ENCODE measurements at regions not wholly inside any gene's neighbourhood (a gene's known extent, or its start where the extent isn't known, plus 50 kb on each side); places are given as distances from the start of the nearest gene placed in this dataset.

DNA sequence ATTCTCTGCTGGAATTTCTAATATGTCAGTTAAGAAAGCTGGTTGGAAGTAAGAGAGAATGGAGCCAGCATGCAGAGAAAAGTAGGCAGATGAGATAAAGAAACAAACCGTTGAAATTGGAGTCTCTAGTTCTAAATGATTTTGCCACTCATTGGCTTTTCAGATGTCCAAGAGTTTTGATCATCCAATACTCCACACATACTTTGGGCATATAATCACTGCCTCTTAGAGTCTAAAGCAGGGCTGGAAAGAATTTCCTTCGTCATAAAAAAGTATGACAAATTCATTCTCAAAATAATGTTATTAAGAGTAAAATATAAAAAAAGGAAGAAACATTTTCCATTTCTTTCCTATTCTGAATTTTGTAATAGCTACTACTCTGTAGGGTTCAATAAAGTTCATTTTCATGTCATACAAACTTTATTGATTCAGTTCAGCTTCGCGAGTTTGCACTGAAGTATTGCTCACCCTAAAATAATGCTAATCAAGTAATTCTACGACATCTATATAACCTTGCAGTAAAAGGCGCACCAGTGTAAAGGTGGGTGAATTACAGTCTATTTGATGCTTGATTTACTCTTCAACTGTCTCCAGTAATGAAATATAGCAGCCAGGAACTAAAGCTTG, 1556.6 kb downstream of the NCAM2 start:
- H3K4me3 ChIP-seq: no peak overlapping the region
- no peaks in the 10 kb centered on the region for H3K4me1 ChIP-seq (replicated peaks)
- no peaks in the 10 kb centered on the region for H3K27me3 ChIP-seq (replicated peaks)
- H3K9me3 ChIP-seq (replicated peaks): no peaks in the 10 kb centered on the region
- no peaks in the 10 kb centered on the region for H3K36me3 ChIP-seq
- no peak overlapping the region for H3K27ac ChIP-seq
- DNase-seq (ENCODE audit: low read depth in 1 of 2, low spot score in 2 of 2): no peak

DNA sequence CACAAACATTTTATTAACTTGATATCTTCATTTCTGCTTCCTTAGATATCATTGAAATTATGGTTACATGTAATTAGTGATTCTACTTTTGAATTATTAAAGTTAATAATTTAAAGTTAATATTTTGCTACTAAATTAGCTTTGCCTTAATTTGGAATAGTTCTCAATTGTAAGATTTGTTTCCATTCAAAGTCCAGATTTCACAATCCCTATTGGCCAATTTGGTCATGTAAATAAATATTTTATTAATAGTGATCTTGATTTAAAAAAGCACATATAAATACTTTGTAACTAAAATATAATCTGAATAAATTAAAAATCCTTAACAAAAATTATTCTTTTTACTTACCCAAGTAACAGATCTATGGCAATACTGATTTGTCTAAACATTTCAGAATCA, 1558.6 kb downstream of the NCAM2 start:
- Histone ChIP-seq H3K27me3 (replicated peaks) (no peaks in the 10 kb centered on the region), H3K4me3 (no peak overlapping the region), H3K9me3 (replicated peaks) (no peaks in the 10 kb centered on the region), H3K27ac (no peak overlapping the region), H3K4me1 (replicated peaks) (no peaks in the 10 kb centered on the region), H3K36me3 (no peaks in the 10 kb centered on the region)
- no peak for DNase-seq (ENCODE audit: low read depth in 1 of 2, low spot score in 2 of 2)

DNA sequence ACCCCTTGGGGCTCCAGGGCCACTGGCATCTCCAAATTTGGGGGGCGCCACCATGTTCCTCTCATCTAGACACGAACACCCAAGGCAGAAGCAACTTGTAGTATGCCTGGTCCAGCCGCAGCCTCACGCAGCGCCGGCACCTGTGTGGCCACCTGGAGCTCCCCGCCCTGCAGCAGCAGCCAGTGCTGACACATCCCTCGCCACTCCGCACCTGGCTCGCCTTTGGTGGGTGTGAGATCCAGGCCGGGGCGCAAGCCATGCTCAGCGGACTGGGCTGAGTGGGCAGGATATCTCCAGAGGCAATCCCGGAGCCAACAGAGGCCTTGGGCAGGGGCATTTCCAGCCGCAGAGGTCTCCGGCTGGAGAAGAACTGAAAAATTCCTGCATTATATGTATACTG, 1563.7 kb downstream of the NCAM2 start:
- DNase-seq (ENCODE audit: low read depth in 1 of 2, low spot score in 2 of 2): no peak
- Histone ChIP-seq H3K36me3 (no peaks in the 10 kb centered on the region), H3K27me3 (replicated peaks) (no peaks in the 10 kb centered on the region), H3K27ac (no peak overlapping the region), H3K4me3 (no peak overlapping the region), H3K4me1 (replicated peaks) (no peaks in the 10 kb centered on the region), H3K9me3 (replicated peaks) (no peaks in the 10 kb centered on the region)

- H3K9me3 ChIP-seq (replicated peaks): no peaks in the 10 kb centered on the region
- no peaks in the 10 kb centered on the region for H3K27me3 ChIP-seq (replicated peaks)
- no peak for DNase-seq (ENCODE audit: low read depth in 1 of 2, low spot score in 2 of 2)
- H3K4me1 ChIP-seq (replicated peaks): no peaks in the 10 kb centered on the region
- H3K27ac ChIP-seq: no peak overlapping the region
- no peaks in the 10 kb centered on the region for H3K36me3 ChIP-seq
- H3K4me3 ChIP-seq: no peak overlapping the region
These were observed 1575.6 kb downstream of the NCAM2 start for GRCh38 chr21:22573834-22574233.

- Histone ChIP-seq H3K27me3 (replicated peaks) (no peaks in the 10 kb centered on the region), H3K4me1 (replicated peaks) (no peaks in the 10 kb centered on the region), H3K9me3 (replicated peaks) (no peaks in the 10 kb centered on the region), H3K27ac (no peak overlapping the region), H3K4me3 (no peak overlapping the region), H3K36me3 (no peaks in the 10 kb centered on the region)
- DNase-seq (ENCODE audit: low read depth in 1 of 2, low spot score in 2 of 2): no peak
These were observed 1577.0 kb downstream of the NCAM2 start for GRCh38 chr21:22575165-22575584.

GRCh38 chr21:22579741-22580140, 1581.5 kb downstream of the NCAM2 start:
- H3K9me3 ChIP-seq (replicated peaks): no peaks in the 10 kb centered on the region; the same call in 1 of the 2 replicates
- H3K27ac ChIP-seq: no peak overlapping the region
- H3K4me3 ChIP-seq: no peak overlapping the region
- H3K36me3 ChIP-seq: no peaks in the 10 kb centered on the region
- no peaks in the 10 kb centered on the region for H3K27me3 ChIP-seq (replicated peaks)
- H3K4me1 ChIP-seq (replicated peaks): no peaks in the 10 kb centered on the region
- DNase-seq (ENCODE audit: low read depth in 1 of 2, low spot score in 2 of 2): no peak

DNA sequence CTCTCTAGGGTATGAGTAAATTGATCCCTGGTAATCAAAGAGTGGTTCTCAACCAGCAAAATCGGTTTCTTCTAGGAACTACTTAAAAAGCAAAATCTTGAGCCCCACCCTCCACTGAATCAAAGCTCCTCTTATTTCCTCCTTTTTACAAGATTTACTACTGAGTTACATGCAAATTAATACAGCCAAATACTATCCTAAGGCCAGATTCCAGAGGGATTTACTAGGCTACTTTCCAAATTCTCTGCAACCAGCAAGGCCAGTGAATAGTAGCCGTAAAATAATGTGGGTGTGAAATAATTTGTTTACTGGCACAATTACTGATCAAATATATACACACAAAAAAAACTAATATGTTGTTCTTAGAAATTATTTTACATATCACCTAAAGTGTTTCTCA, 1583.8 kb downstream of the NCAM2 start:
- no peaks in the 10 kb centered on the region for H3K36me3 ChIP-seq
- no peak overlapping the region for H3K27ac ChIP-seq
- no peaks in the 10 kb centered on the region for H3K4me1 ChIP-seq (replicated peaks)
- no peaks in the 10 kb centered on the region; the same call in 1 of the 2 replicates for H3K9me3 ChIP-seq (replicated peaks)
- H3K4me3 ChIP-seq: no peak overlapping the region
- H3K27me3 ChIP-seq (replicated peaks): no peaks in the 10 kb centered on the region
- DNase-seq (ENCODE audit: low read depth in 1 of 2, low spot score in 2 of 2): no peak

DNA sequence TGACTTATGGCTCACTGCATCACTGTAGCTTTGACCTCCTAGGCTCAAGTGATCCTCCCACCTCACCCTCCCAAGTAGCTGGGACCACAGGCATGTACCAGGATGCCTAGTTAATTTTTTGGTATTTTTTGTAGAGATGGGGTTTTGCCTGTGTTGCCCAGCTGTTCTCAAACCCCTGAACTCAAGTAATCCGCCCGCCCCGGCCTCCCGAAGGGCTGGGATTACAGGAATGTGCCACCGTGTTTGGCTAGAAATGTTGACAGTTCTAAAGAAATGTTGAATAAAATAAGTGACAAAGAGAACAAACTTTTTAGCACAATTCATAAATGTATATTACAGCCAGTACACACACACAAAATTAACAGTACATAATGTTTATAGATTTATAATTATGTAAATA, 1586.1 kb downstream of the NCAM2 start:
- Histone ChIP-seq H3K9me3 (replicated peaks) (no peaks in the 10 kb centered on the region; the same call in 1 of the 2 replicates), H3K27ac (no peak overlapping the region), H3K27me3 (replicated peaks) (no peaks in the 10 kb centered on the region), H3K4me3 (no peak overlapping the region), H3K36me3 (no peaks in the 10 kb centered on the region), H3K4me1 (replicated peaks) (no peaks in the 10 kb centered on the region)
- DNase-seq (ENCODE audit: low read depth in 1 of 2, low spot score in 2 of 2): no peak

DNA sequence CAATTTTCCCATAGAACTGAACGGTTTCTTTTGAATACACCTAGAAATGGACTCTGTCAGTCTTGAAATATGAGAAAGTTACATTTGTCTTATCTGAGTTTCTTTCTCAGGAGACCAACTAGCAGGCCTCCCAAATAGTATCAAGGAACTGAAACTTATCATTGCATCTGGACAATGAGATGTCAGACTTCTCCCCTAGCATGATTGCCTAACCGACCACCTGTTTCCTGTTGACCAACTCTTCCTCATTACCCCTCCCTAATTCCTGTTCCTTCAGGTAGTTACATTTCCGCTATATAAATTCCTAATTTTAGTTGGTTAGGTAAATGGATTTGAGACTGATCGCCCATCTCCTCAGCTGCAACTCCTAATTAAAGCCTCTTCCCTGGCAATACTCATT, 1587.3 kb downstream of the NCAM2 start:
- DNase-seq (ENCODE audit: low read depth in 1 of 2, low spot score in 2 of 2): no peak
- H3K4me3 ChIP-seq: no peak overlapping the region
- H3K4me1 ChIP-seq (replicated peaks): no peaks in the 10 kb centered on the region
- H3K27ac ChIP-seq: no peak overlapping the region
- no peaks in the 10 kb centered on the region for H3K27me3 ChIP-seq (replicated peaks)
- H3K9me3 ChIP-seq (replicated peaks): no peaks in the 10 kb centered on the region; the same call in 1 of the 2 replicates
- H3K36me3 ChIP-seq: no peaks in the 10 kb centered on the region

- H3K27ac ChIP-seq: no peak overlapping the region
- DNase-seq (ENCODE audit: low read depth in 1 of 2, low spot score in 2 of 2): no peak
These were observed 1599.5 kb downstream of the NCAM2 start for GRCh38 chr21:22597660-22598255.

GRCh38 chr21:22609802-22610201, 1611.6 kb downstream of the NCAM2 start:
- no peaks in the 10 kb centered on the region for H3K4me1 ChIP-seq (replicated peaks)

More at GRCh38 chr21:22597660-22598255, 1599.5 kb downstream of the NCAM2 start:
- H3K9me3 ChIP-seq (replicated peaks): 0 out of 2 replicates have a peak, but pooled peaks cover 5% of the 10 kb centered on the region
- H3K27me3 ChIP-seq (replicated peaks): no peaks in the 10 kb centered on the region
- no peaks in the 10 kb centered on the region for H3K4me1 ChIP-seq (replicated peaks)
- no peaks in the 10 kb centered on the region for H3K36me3 ChIP-seq
- H3K4me3 ChIP-seq: no peak overlapping the region

GRCh38 chr21:22627911-22628310, 1629.7 kb downstream of the NCAM2 start:
- Histone ChIP-seq H3K4me3 (no peak overlapping the region), H3K27ac (no peak overlapping the region), H3K27me3 (replicated peaks) (no peaks in the 10 kb centered on the region), H3K4me1 (replicated peaks) (no peaks in the 10 kb centered on the region), H3K36me3 (no peaks in the 10 kb centered on the region), H3K9me3 (replicated peaks) (no peaks in the 10 kb centered on the region)
- no peak for DNase-seq (ENCODE audit: low read depth in 1 of 2, low spot score in 2 of 2)

More at GRCh38 chr21:22609802-22610201, 1611.6 kb downstream of the NCAM2 start:
- 0 out of 2 replicates have a peak, but pooled peaks cover 6% of the 10 kb centered on the region for H3K9me3 ChIP-seq (replicated peaks)
- H3K4me3 ChIP-seq: no peak overlapping the region
- H3K27me3 ChIP-seq (replicated peaks): no peaks in the 10 kb centered on the region
- H3K36me3 ChIP-seq: no peaks in the 10 kb centered on the region
- DNase-seq (ENCODE audit: low read depth in 1 of 2, low spot score in 2 of 2): no peak
- no peak overlapping the region for H3K27ac ChIP-seq

DNA sequence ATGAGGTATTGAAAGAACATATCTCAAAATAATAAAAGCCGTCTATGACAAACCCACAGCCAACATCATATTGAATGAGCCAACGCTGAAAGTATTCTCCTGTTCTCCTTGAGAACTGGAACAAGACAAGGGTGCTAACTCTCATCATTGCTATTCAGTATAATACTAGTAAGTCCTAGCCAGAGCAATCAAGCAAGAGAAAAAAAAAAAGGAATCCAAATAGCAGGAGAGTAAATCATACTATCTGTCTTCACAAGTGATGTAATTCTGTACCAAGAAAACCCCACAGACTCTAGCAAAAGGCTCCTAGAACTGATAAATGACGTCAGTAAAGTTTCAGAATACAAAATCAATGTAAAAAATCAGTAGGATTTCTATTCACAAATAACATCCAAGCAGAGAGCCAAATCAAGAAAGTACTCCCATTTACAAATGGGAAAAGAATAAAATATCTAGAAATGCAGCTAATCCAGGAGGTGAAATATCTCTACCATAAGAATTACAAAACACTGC, 1632.8 kb downstream of the NCAM2 start:
- Histone ChIP-seq H3K27ac (no peak overlapping the region), H3K4me3 (no peak overlapping the region), H3K4me1 (replicated peaks) (no peaks in the 10 kb centered on the region), H3K9me3 (replicated peaks) (no peaks in the 10 kb centered on the region), H3K27me3 (replicated peaks) (no peaks in the 10 kb centered on the region), H3K36me3 (no peaks in the 10 kb centered on the region)
- no peak for DNase-seq (ENCODE audit: low read depth in 1 of 2, low spot score in 2 of 2)

DNA sequence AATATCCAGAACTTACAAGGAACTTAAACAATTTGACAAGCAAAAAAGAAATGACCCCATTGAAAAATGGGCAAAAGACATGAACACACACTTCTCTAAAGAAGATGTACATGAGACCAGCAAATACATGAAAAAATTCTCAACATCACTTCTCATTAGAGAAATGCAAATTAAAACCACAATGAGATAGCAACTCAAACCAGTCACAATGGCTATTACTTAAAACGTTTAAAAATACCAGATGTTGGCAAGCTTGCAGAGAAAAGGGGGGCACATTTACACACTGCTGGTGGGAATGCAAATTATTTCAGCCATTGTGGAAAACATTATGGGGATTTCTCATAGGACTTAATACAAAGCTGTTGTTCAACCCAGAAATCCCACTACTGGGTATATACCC, 1634.0 kb downstream of the NCAM2 start:
- H3K36me3 ChIP-seq: no peaks in the 10 kb centered on the region
- no peaks in the 10 kb centered on the region for H3K27me3 ChIP-seq (replicated peaks)
- H3K4me1 ChIP-seq (replicated peaks): no peaks in the 10 kb centered on the region
- no peak overlapping the region for H3K27ac ChIP-seq
- H3K4me3 ChIP-seq: no peak overlapping the region
- H3K9me3 ChIP-seq (replicated peaks): no peaks in the 10 kb centered on the region
- no peak for DNase-seq (ENCODE audit: low read depth in 1 of 2, low spot score in 2 of 2)

Measured in SJSA1 (cell line).